Stomach (tissue), 8 donors: ENCODE measurements at regions not wholly inside any gene's neighbourhood (a gene's known extent, or its start where the extent isn't known, plus 50 kb on each side); places are given as distances from the start of the nearest gene placed in this dataset.
A peak's percentile ranks its signal among the peaks of the same experiment; 100 is the strongest.

Experiments used
- DNase-seq, 2 donors: peaks; one replicate each; pipeline versions ENCODE4 v3.0.0 to v3.0.0-alpha.2; 2013 to 2019
- H3K27ac ChIP-seq, 5 donors: fragments of 200-600 bp in 4 of 5; sonication (generic) in 4 of 5; one replicate each; pipeline ENCODE4 v1.5.1; 2013 to 2019; ENCODE audit warnings: mild to moderate bottlenecking in 1 of 5, moderate library complexity in 1 of 5
- H3K27me3 ChIP-seq, 3 donors: fragments of 200-600 bp; sonication (generic); one replicate each; pipeline ENCODE4 v1.5.1; 2017 to 2019; ENCODE audit warnings: mixed run types in 1 of 3
- H3K36me3 ChIP-seq, 4 donors: fragments of 200-600 bp; sonication (generic); 1 replicate in 3 of 4; 2 replicates in 1 of 4; pipeline ENCODE4 v1.5.1; 2016 to 2019
- H3K4me1 ChIP-seq, 4 donors: fragments of 200-600 bp; sonication (generic); one replicate each; pipeline ENCODE4 v1.5.1; 2016 to 2019
- H3K4me3 ChIP-seq, 4 donors: fragments of 200-600 bp; sonication (generic) in 3 of 4; one replicate each; pipeline ENCODE4 v1.5.1; 2016 to 2019; ENCODE audit warnings: mild to moderate bottlenecking in 1 of 4
- H3K9me3 ChIP-seq, 4 donors: fragments of 200-600 bp; sonication (generic); one replicate each; pipeline ENCODE4 v1.5.1; 2016 to 2019
- CTCF ChIP-seq, 7 experiments: fragments of 450-650 bp in 4 of 7; fragments of 200-600 bp in 3 of 7; sonication (generic) in 3 of 7; IDR thresholded peaks; one replicate each; pipeline ENCODE4 v1.5.1; 2016 to 2019; ENCODE audit warnings: antibody characterized with exemption in 7 of 7, control low read depth in 2 of 7, mild to moderate bottlenecking in 1 of 7
- EP300 ChIP-seq: sonication (generic); formaldehyde crosslinking; IDR thresholded peaks from one replicate; pipeline ENCODE4 v1.6.1; 2017; ENCODE audit warnings: antibody characterized with exemption
- POLR2A ChIP-seq, 4 donors: fragments of 450-650 bp; IDR thresholded peaks; one replicate each; pipeline ENCODE4 v1.6.1; 2016; ENCODE audit warnings: antibody characterized with exemption in 4 of 4, control low read depth in 2 of 4, mild to moderate bottlenecking in 1 of 4, moderate library complexity in 1 of 4
- POLR2AphosphoS5 ChIP-seq, 3 donors: sonication (generic); formaldehyde crosslinking; IDR thresholded peaks; one replicate each; pipeline ENCODE4 v1.6.1; 2016; ENCODE audit warnings: antibody characterized with exemption in 3 of 3
- WGBS, 5 donors: extraction: QIAGEN DNeasy Blood & Tissue Kit in 3 of 5; methylation state at CpG; one replicate each; pipeline versions ENCODE4 v1.1.5 to v1.1.7; 2013 to 2018; 5-methylcytosine and 5-hydroxymethylcytosine counted together
- intact Hi-C: fragments of 100-400 bp; cut with DNase I; formaldehyde crosslinking; loops from one replicate; pipeline ENCODE4 v1.15.1; 2023; ENCODE audit warnings: low total_unique reads
- donor health status: healthy with polysubstance abuse.
- donor health status: Bipolar disorder and iron deficiency.
- donor health status: healthy.

- no peak for TF ChIP-seq POLR2AphosphoS5 (IDR thresholded peaks at IDR 0.05)
- no peak for TF ChIP-seq CTCF (IDR thresholded peaks at IDR 0.05)
- TF ChIP-seq EP300 = no peak
- TF ChIP-seq POLR2A (IDR thresholded peaks at IDR 0.05) = no peak
- 65 to 83% (median 77%) methylated on average over 3 of the region's 3 CpGs for WGBS, 5 donors
- H3K36me3 ChIP-seq = no peaks in the 10 kb centered on the region
Measured at GRCh38 chr4:127307996-127308395, 324.8 kb upstream of the INTU start.

GRCh38 chr4:127309369-127310102 lies 323.2 kb upstream of the INTU start:
- TF ChIP-seq CTCF (IDR thresholded peaks at IDR 0.05) (no peak), EP300 (no peak), POLR2A (IDR thresholded peaks at IDR 0.05) (no peak), POLR2AphosphoS5 (IDR thresholded peaks at IDR 0.05) (peak in 1 of 3 donors; percentile 7)
- no peaks in the 10 kb centered on the region for H3K4me1 ChIP-seq
- no peaks in the 10 kb centered on the region for H3K27me3 ChIP-seq
- intact Hi-C loops = no loop called here
- 54 to 62% (median 55%) methylated on average over 3 of the region's 3 CpGs for WGBS, 5 donors
- H3K36me3 ChIP-seq = no peaks in the 10 kb centered on the region
- peaks cover 0 to 26% (median 15%) of the 10 kb centered on the region in 4 donors for H3K9me3 ChIP-seq
- H3K4me3 ChIP-seq = no peak overlapping the region
- H3K27ac ChIP-seq = peak overlapping the region in 1 of 5 donors; percentile 22
- DNase-seq = no peak

More at GRCh38 chr4:127307996-127308395, 324.8 kb upstream of the INTU start:
- no peaks in the 10 kb centered on the region for H3K27me3 ChIP-seq
- no peak for DNase-seq
- no peaks in the 10 kb centered on the region for H3K4me1 ChIP-seq
- no peak overlapping the region for H3K27ac ChIP-seq
- peaks cover 0 to 11% (median 4%) of the 10 kb centered on the region in 4 donors for H3K9me3 ChIP-seq
- no peak overlapping the region for H3K4me3 ChIP-seq
- intact Hi-C loops = no loop called here

- TF ChIP-seq POLR2A (IDR thresholded peaks at IDR 0.05) (no peak), POLR2AphosphoS5 (IDR thresholded peaks at IDR 0.05) (no peak), CTCF (IDR thresholded peaks at IDR 0.05) (no peak), EP300 (no peak)
- no peak overlapping the region for H3K4me3 ChIP-seq
- no peaks in the 10 kb centered on the region for H3K27me3 ChIP-seq
- intact Hi-C loops = no loop called here
- no peaks in the 10 kb centered on the region for H3K4me1 ChIP-seq
- no peak overlapping the region for H3K27ac ChIP-seq
- no peaks in the 10 kb centered on the region for H3K36me3 ChIP-seq
- WGBS, 5 donors = 84 to 96% (median 93%) methylated on average over 1 of the region's 1 CpG
- peaks cover 0 to 27% (median 16%) of the 10 kb centered on the region in 4 donors for H3K9me3 ChIP-seq
- DNase-seq = no peak
Measured at GRCh38 chr4:127311371-127311770, 321.4 kb upstream of the INTU start.

- Histone ChIP-seq H3K27ac (no peak overlapping the region), H3K27me3 (no peaks in the 10 kb centered on the region), H3K9me3 (peaks cover 0 to 27% (median 16%) of the 10 kb centered on the region in 4 donors), H3K4me3 (no peak overlapping the region), H3K36me3 (no peaks in the 10 kb centered on the region), H3K4me1 (no peaks in the 10 kb centered on the region)
- WGBS, 5 donors = 85 to 98% (median 93%) methylated on average over 8 of the region's 8 CpGs
- TF ChIP-seq POLR2A (IDR thresholded peaks at IDR 0.05) (no peak), EP300 (no peak), CTCF (IDR thresholded peaks at IDR 0.05) (no peak), POLR2AphosphoS5 (IDR thresholded peaks at IDR 0.05) (no peak)
- DNase-seq = no peak
- intact Hi-C loops = no loop called here
Measured at GRCh38 chr4:127311924-127312323, 320.8 kb upstream of the INTU start.
